ENCODE measurements at regions not wholly inside any gene's neighbourhood (a gene's known extent, or its start where the extent isn't known, plus 50 kb on each side); places are given as distances from the start of the nearest gene placed in this dataset.

DNA sequence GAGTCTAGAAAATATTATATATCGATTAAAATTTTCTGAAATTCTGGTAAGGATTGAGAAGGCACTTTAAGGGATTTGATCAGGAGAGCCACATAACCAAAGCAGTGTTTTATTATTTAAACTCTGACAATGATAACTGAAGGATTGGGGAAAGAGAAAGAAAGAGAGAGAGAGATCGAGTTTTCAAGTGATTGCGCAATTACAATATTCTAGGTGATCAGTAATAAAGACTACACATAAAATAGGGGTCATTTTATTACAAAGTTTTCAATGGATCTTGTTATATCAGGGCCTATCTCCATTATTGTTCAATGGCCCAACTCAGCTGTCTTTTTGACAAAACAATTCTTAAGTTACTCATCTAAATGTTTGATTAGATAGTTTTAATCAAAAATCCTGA lies 541.5 kb upstream of the ZWINT start (continued):
- TF ChIP-seq JUND (IDR thresholded peaks at IDR 0.05) (no peak), NFIC (IDR thresholded peaks at IDR 0.05; ENCODE audit: borderline replicate concordance) (no peak), ELF1 (IDR thresholded peaks at IDR 0.05) (no peak)

DNA sequence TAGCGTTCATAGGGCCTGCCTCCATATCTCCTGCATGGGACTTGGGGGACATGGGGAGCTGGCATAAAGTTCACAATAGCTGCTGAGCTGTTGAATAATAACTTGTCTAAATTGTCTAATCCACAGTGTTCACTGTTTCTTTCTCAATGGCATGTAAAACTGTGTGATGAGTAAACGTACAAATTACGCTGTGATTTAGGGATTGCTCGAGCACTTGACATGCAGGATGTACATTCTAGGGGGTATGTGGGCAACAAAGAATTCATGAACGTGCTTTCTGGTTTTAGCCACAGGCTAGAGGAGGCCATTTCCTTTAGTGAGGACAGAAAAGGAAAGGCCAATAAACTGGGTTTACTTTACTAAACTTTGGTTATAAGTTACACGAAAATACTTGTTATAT lies 534.2 kb upstream of the ZWINT start:
- H3K27me3 ChIP-seq (ENCODE audit: insufficient read depth), result no peaks in the 10 kb centered on the region
- no peaks in the 10 kb centered on the region for H3K9me3 ChIP-seq
- no peak overlapping the region for H3K9ac ChIP-seq
- no peaks in the 10 kb centered on the region for H4K20me1 ChIP-seq (ENCODE audit: insufficient read depth)
- no peaks in the 10 kb centered on the region for H3F3A ChIP-seq (replicated peaks; ENCODE audit: insufficient read depth)
- H3K36me3 ChIP-seq (replicated peaks in 1 of 2; ENCODE audit: control insufficient read depth in 1 of 2, insufficient read depth in 2 of 2, low read length in 1 of 2), result no peaks in the 10 kb centered on the region
- TF ChIP-seq EZH2phosphoT487 (IDR thresholded peaks at IDR 0.05; ENCODE audit: borderline replicate concordance, low read depth) (no peak), SMC3 (IDR thresholded peaks at IDR 0.05; ENCODE audit: low read depth, low read length) (no peak), FOSL2 (IDR thresholded peaks at IDR 0.05; ENCODE audit: borderline replicate concordance, low read depth) (no peak), NRF1 (IDR thresholded peaks at IDR 0.05; ENCODE audit: low read depth, low read length) (no peak), TCF12 (IDR thresholded peaks at IDR 0.05) (no peak), FOXJ3 (CRISPR knock-in tag; IDR thresholded peaks at IDR 0.05) (no peak), NFIC (IDR thresholded peaks at IDR 0.05; ENCODE audit: borderline replicate concordance) (no peak)
- TF ChIP-seq, protein P1, sequence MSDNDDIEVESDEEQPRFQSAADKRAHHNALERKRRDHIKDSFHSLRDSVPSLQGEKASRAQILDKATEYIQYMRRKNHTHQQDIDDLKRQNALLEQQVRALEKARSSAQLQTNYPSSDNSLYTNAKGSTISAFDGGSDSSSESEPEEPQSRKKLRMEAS (IDR thresholded peaks at IDR 0.05; ENCODE audit: low read depth), result no peak
- TF ChIP-seq, protein P2, sequence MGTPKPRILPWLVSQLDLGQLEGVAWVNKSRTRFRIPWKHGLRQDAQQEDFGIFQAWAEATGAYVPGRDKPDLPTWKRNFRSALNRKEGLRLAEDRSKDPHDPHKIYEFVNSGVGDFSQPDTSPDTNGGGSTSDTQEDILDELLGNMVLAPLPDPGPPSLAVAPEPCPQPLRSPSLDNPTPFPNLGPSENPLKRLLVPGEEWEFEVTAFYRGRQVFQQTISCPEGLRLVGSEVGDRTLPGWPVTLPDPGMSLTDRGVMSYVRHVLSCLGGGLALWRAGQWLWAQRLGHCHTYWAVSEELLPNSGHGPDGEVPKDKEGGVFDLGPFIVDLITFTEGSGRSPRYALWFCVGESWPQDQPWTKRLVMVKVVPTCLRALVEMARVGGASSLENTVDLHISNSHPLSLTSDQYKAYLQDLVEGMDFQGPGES (IDR thresholded peaks at IDR 0.05; ENCODE audit: low read depth, low read length), result no peak
- ChIA-PET CTCF (no interaction called here), POLR2A (no interaction called here)
- H2AFZ ChIP-seq (ENCODE audit: low read depth), result no peak overlapping the region
- WGBS (ENCODE audit: low lambda C conversion rate), result 13% methylated on average over 6 of the region's 6 CpGs
- H3K4me1 ChIP-seq (ENCODE audit: control insufficient read depth in 1 of 2, insufficient read depth in 2 of 2, low read depth in 1 of 2, low read length in 1 of 2), result no peaks in the 10 kb centered on the region
- H3K4me2 ChIP-seq, result no peak overlapping the region
- no peak overlapping the region for H3K4me3 ChIP-seq (ENCODE audit: low read depth in 2 of 2, low read length in 1 of 2)
- H3K79me2 ChIP-seq (ENCODE audit: insufficient read depth), result no peaks in the 10 kb centered on the region
- no peak for DNase-seq
- no peaks in the 10 kb centered on the region for H3K9me2 ChIP-seq
- no peak overlapping the region for H3K27ac ChIP-seq (ENCODE audit: low read depth in 2 of 2, low read length in 1 of 2)

DNA sequence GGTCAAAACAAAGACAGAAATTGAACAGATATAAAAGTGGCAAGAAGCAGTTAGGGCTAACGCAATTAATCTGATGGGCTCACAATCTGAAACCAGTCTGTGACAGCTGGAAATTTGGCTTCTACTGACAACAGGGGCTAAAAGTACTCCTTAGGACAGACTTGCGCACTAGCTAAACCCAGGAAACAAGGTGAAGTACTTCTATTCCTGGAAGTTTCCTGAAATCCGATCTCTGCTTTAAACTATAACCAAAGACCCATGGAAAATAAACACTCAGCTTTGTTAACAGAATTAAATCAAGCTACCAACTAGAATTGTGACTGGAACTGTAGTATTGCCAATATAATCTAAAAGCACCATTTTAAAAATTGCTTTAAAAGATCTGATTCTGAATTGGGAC lies 520.2 kb upstream of the ZWINT start:
- H3K27ac ChIP-seq (ENCODE audit: low read depth in 2 of 2, low read length in 1 of 2), result no peak overlapping the region
- H3K79me2 ChIP-seq (ENCODE audit: insufficient read depth), result no peaks in the 10 kb centered on the region
- no peaks in the 10 kb centered on the region for H3F3A ChIP-seq (replicated peaks; ENCODE audit: insufficient read depth)
- WGBS (ENCODE audit: low lambda C conversion rate), result 31% methylated on average over 3 of the region's 3 CpGs
- no peaks in the 10 kb centered on the region for H3K36me3 ChIP-seq (replicated peaks in 1 of 2; ENCODE audit: control insufficient read depth in 1 of 2, insufficient read depth in 2 of 2, low read length in 1 of 2)
- H3K9ac ChIP-seq, result no peak overlapping the region
- ChIA-PET CTCF (no interaction called here), POLR2A (no interaction called here)
- no peak for DNase-seq
- H3K4me3 ChIP-seq (ENCODE audit: low read depth in 2 of 2, low read length in 1 of 2), result no peak overlapping the region
- no peak overlapping the region for H3K4me2 ChIP-seq
- H3K9me3 ChIP-seq, result no peaks in the 10 kb centered on the region
- H3K27me3 ChIP-seq (ENCODE audit: insufficient read depth), result no peaks in the 10 kb centered on the region
- TF ChIP-seq GATA2 (CRISPR knock-in tag; IDR thresholded peaks at IDR 0.05), result no peak
- H3K9me2 ChIP-seq, result no peaks in the 10 kb centered on the region
- no peaks in the 10 kb centered on the region for H4K20me1 ChIP-seq (ENCODE audit: insufficient read depth)
- H3K4me1 ChIP-seq (ENCODE audit: control insufficient read depth in 1 of 2, insufficient read depth in 2 of 2, low read depth in 1 of 2, low read length in 1 of 2), result no peaks in the 10 kb centered on the region; a peak in 1 of 4 replicates
- H2AFZ ChIP-seq (ENCODE audit: low read depth), result no peak overlapping the region
